HepG2 (cell line): ENCODE measurements at regions not wholly inside any gene's neighbourhood (a gene's known extent, or its start where the extent isn't known, plus 50 kb on each side); places are given as distances from the start of the nearest gene placed in this dataset.

Source experiments
- ATRX ChIP-seq: sonication (generic); formaldehyde crosslinking; IDR thresholded peaks from 2 replicates; pipeline ENCODE4 v1.4.0; 2020; ENCODE audit warnings: missing genetic modification reagents, borderline replicate concordance
- FIP1L1 ChIP-seq: fragments of 200-400 bp; formaldehyde crosslinking; IDR thresholded peaks from 2 replicates; pipeline ENCODE4 v1.6.1; 2018; ENCODE audit warnings: low read depth, mild to moderate bottlenecking, low read length, moderate library complexity, borderline replicate concordance; ENCODE audit not compliant: insufficient read depth
- GATAD2A ChIP-seq: IDR thresholded peaks from 2 replicates; pipeline ENCODE4 v1.6.1; 2016
- IKZF5 ChIP-seq: IDR thresholded peaks from 2 replicates; pipeline ENCODE4 v1.6.1; 2018; ENCODE audit warnings: missing genetic modification reagents, mild to moderate bottlenecking, missing compliant biosample characterization
- JUNB ChIP-seq: sonication (generic); formaldehyde crosslinking; IDR thresholded peaks from 2 replicates; pipeline ENCODE4 v1.8.0; 2022; ENCODE audit warnings: missing genetic modification reagents, mild to moderate bottlenecking, borderline replicate concordance
- MBD4 ChIP-seq: IDR thresholded peaks from 2 replicates; pipeline ENCODE4 v1.6.1; 2012; ENCODE audit warnings: low read length, inconsistent platforms, borderline replicate concordance
- PAXIP1 ChIP-seq: sonication (generic); formaldehyde crosslinking; conservative IDR thresholded peaks from 2 replicates; pipeline ENCODE4 v1.4.0; 2020; ENCODE audit warnings: mild to moderate bottlenecking, missing genetic modification reagents, moderate library complexity
- PHF8 ChIP-seq: sonication (generic); formaldehyde crosslinking; IDR thresholded peaks from 2 replicates; pipeline ENCODE4 v1.5.0; 2020; ENCODE audit warnings: missing genetic modification reagents
- RAD51 ChIP-seq: fragments of 450-650 bp; IDR thresholded peaks from 2 replicates; pipeline ENCODE4 v1.6.1; 2016; ENCODE audit warnings: borderline replicate concordance
- SOX5 ChIP-seq: IDR thresholded peaks from 2 replicates; pipeline ENCODE4 v1.6.1; 2016; ENCODE audit warnings: borderline replicate concordance
- SOX6 ChIP-seq, 2 experiments: fragments of 450-650 bp in 1 of 2; sonication (generic) in 1 of 2; formaldehyde crosslinking in 1 of 2; IDR thresholded peaks; 2 replicates each; pipeline versions ENCODE4 v1.4.0 to v1.6.1; 2017 to 2020; ENCODE audit warnings: antibody characterized with exemption in 1 of 2, mild to moderate bottlenecking in 1 of 2, missing genetic modification reagents in 1 of 2
- THAP8 ChIP-seq: sonication (generic); formaldehyde crosslinking; IDR thresholded peaks from 2 replicates; pipeline ENCODE4 v1.5.1; 2020; ENCODE audit warnings: missing genetic modification reagents, mild to moderate bottlenecking, borderline replicate concordance
- THAP9 ChIP-seq: sonication (generic); formaldehyde crosslinking; IDR thresholded peaks from 2 replicates; pipeline ENCODE4; 2020; ENCODE audit warnings: missing genetic modification reagents, mild to moderate bottlenecking, borderline replicate concordance
- TOE1 ChIP-seq: sonication (generic); formaldehyde crosslinking; IDR thresholded peaks from 2 replicates; pipeline ENCODE4 v1.4.0; 2020; ENCODE audit warnings: mild to moderate bottlenecking, missing genetic modification reagents
- XBP1 ChIP-seq: sonication (generic); formaldehyde crosslinking; IDR thresholded peaks from 2 replicates; pipeline ENCODE4 v1.5.0; 2020; ENCODE audit warnings: missing genetic modification reagents
- ZNF207 ChIP-seq: fragments of 450-650 bp; IDR thresholded peaks from 2 replicates; pipeline ENCODE4 v1.6.1; 2016; ENCODE audit warnings: antibody characterized with exemption, borderline replicate concordance
- ZNF274 ChIP-seq: sonication (generic); formaldehyde crosslinking; IDR thresholded peaks from 2 replicates; pipeline ENCODE4 v1.5.1; 2020; ENCODE audit warnings: mild to moderate bottlenecking, missing genetic modification reagents
- ZNF282 ChIP-seq: fragments of 450-650 bp; IDR thresholded peaks from 2 replicates; pipeline ENCODE4 v1.6.1; 2018; ENCODE audit not compliant: partially characterized antibody
- ZNF704 ChIP-seq: sonication (generic); formaldehyde crosslinking; IDR thresholded peaks from 2 replicates; pipeline ENCODE4 v1.8.1; 2023; ENCODE audit warnings: mild to moderate bottlenecking, inconsistent platforms, moderate library complexity, missing genetic modification reagents, borderline replicate concordance
- ZSCAN22 ChIP-seq: sonication (generic); formaldehyde crosslinking; IDR thresholded peaks from 2 replicates; pipeline ENCODE4 v1.4.0; 2020; ENCODE audit warnings: mild to moderate bottlenecking, missing genetic modification reagents

GRCh38 chr2:8534729-8535468 lies 147.0 kb upstream of the ID2 start (continued):
- TF ChIP-seq PAXIP1 (CRISPR knock-in tag) (peak; percentile 27; the same call in 1 of the 2 replicates), JUNB (CRISPR knock-in tag) (no peak), ZNF274 (no peak), ZNF282 (no peak), FIP1L1 (no peak), XBP1 (CRISPR knock-in tag) (no peak), ATRX (no peak), IKZF5 (CRISPR knock-in tag) (0 out of 2 replicates have a peak, but pooled peaks have one; percentile 39), ZNF207 (no peak), PHF8 (CRISPR knock-in tag) (no peak), ZNF704 (CRISPR knock-in tag) (0 out of 2 replicates have a peak, but pooled peaks have one; percentile 28), THAP9 (CRISPR knock-in tag) (no peak), THAP8 (CRISPR knock-in tag) (no peak), SOX5 (CRISPR knock-in tag) (no peak), RAD51 (no peak), SOX6 (IDR thresholded peaks at IDR 0.05) (no peak), SOX6 (CRISPR knock-in tag; IDR thresholded peaks at IDR 0.05) (peak; percentile 38; the same call in 1 of the 2 replicates), MBD4 (no peak), GATAD2A (peak; percentile 23; the same call in 1 of the 2 replicates), ZSCAN22 (no peak), TOE1 (CRISPR knock-in tag) (no peak)
